Astrocyte (in vitro differentiated cells and primary cell): ENCODE measurements at regions not wholly inside any gene's neighbourhood (a gene's known extent, or its start where the extent isn't known, plus 50 kb on each side); places are given as distances from the start of the nearest gene placed in this dataset.

ENCODE experiments used
- CTCF ChIP-seq: IDR thresholded peaks from 2 replicates; pipeline ENCODE4 v1.5.1; 2011; ENCODE audit warnings: low read depth, mild to moderate bottlenecking, inconsistent platforms, low read length, moderate library complexity; ENCODE audit not compliant: insufficient read depth
- EZH2 ChIP-seq: IDR thresholded peaks from 2 replicates; pipeline ENCODE4 v1.6.1; 2012; ENCODE audit warnings: mild to moderate bottlenecking, low read length, inconsistent platforms; ENCODE audit not compliant: insufficient read depth

- no peak for TF ChIP-seq CTCF
- TF ChIP-seq EZH2 = no peak
These were observed 139.9 kb upstream of the PMEPA1 start for GRCh38 chr20:57849521-57850215.
